Coronary artery (tissue), 2 donors: ENCODE measurements at regions not wholly inside any gene's neighbourhood (a gene's known extent, or its start where the extent isn't known, plus 50 kb on each side); places are given as distances from the start of the nearest gene placed in this dataset.

Experiments used
- DNase-seq: peaks from one replicate; pipeline ENCODE4 v3.0.0-alpha.2; 2017; ENCODE audit warnings: low spot score
- H3K27ac ChIP-seq, 2 donors: fragments of 200-600 bp; sonication (generic); one replicate each; pipeline ENCODE4 v1.5.1; 2016 to 2019
- H3K4me3 ChIP-seq: fragments of 200-600 bp; sonication (generic); 2 replicates; pipeline ENCODE4 v1.5.1; 2016; ENCODE audit warnings: mild to moderate bottlenecking, moderate library complexity
- CTCF ChIP-seq: fragments of 200-600 bp; sonication (generic); IDR thresholded peaks from one replicate; pipeline ENCODE4 v1.5.1; 2019; ENCODE audit warnings: antibody characterized with exemption

GRCh38 chr14:97788846-97789526, 991.8 kb downstream of the VRK1 start:
- H3K27ac ChIP-seq = no peak overlapping the region
- H3K4me3 ChIP-seq = no peak overlapping the region
- DNase-seq = no peak
- no peak for TF ChIP-seq CTCF

DNA sequence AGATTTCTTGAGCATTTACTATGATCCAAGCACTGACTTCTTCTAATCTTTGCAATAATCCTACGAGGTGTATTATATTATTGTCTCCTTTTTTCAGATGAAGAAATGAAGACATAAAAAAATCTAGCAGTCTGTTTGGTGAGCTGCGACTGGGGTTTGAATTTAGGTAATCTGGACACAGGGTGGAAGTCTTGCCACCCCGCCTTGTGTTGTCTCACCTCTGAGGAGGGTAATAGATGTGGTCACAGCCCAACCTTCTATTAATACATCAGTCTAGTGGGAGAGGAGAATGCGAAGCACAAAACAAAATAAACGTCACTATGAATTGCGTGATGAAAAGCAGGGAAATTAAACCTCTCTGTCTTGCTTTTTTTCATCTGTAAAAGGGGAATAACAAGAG, 993.9 kb downstream of the VRK1 start:
- Histone ChIP-seq H3K4me3 (no peak overlapping the region), H3K27ac (no peak overlapping the region)
- DNase-seq = no peak
- TF ChIP-seq CTCF = no peak

- no peak for DNase-seq
- TF ChIP-seq CTCF = no peak
- Histone ChIP-seq H3K4me3 (no peak overlapping the region), H3K27ac (no peak overlapping the region)
Measured at GRCh38 chr14:97791906-97792305, 994.7 kb downstream of the VRK1 start.

- no peak overlapping the region for H3K4me3 ChIP-seq
- no peak for TF ChIP-seq CTCF
- DNase-seq = no peak
- H3K27ac ChIP-seq = no peak overlapping the region
Measured at GRCh38 chr14:97796511-97796910, 999.3 kb downstream of the VRK1 start.

GRCh38 chr14:97798176-97798575, 1001.0 kb downstream of the VRK1 start:
- H3K27ac ChIP-seq = no peak overlapping the region
- no peak for DNase-seq
- TF ChIP-seq CTCF = no peak
- H3K4me3 ChIP-seq = no peak overlapping the region

GRCh38 chr14:97802430-97803373, 1005.5 kb downstream of the VRK1 start:
- no peak overlapping the region for H3K27ac ChIP-seq
- H3K4me3 ChIP-seq = no peak overlapping the region
- DNase-seq = no peak
- TF ChIP-seq CTCF = no peak
